ENCODE measurements at regions not wholly inside any gene's neighbourhood (a gene's known extent, or its start where the extent isn't known, plus 50 kb on each side); places are given as distances from the start of the nearest gene placed in this dataset.

DNA sequence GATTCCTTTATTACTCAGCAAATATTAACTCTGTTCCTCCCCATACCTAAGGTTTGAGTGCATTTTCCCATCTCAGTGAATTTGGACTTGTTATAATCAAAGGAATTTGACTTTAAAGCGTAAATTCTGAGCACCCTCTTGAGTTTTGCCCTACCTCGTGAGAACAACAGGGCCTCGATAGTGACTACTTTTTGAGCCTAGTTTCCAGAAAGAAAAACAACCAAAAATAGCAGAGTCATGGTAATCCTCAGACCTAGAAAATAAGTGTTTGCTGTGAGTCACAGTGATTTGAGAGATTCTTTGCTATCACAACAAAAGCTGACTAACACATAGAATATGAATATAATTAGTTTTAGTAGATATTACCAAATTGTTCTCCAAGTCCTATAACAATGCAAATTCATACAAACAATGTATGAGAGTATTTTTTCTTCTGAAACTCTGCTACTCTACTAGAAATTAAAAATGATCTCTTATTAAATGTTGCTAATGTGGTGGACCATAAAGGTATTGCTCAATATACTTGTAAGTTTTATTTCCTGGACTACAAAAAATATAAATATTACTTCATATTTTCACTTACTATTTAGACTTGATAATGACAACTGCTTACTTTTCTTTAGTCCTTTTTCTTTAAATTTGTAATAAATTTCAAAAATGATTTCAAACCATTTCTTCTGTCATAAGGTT lies 759.7 kb downstream of the BRINP1 start:
- DNase-seq = no peak

DNA sequence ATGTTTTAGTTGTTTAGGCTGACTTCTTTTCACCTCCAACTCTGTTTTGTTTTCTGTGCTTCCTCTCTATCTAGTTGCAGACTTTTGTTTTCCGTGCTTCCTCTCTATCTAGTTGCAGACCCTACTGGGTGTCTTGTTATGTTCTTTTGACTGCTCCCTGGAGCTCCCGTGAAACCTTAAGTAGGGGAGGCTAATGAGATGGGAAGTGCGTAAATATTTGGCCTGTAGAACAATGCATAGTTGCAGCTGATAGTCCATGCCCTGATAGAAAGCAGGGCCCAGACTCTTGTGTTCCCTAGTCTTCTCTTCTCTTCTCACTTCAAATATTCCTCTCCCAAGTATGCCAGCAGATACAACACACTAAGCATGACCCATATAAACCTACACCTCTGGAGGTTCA lies 757.0 kb downstream of the BRINP1 start:
- DNase-seq = no peak

DNA sequence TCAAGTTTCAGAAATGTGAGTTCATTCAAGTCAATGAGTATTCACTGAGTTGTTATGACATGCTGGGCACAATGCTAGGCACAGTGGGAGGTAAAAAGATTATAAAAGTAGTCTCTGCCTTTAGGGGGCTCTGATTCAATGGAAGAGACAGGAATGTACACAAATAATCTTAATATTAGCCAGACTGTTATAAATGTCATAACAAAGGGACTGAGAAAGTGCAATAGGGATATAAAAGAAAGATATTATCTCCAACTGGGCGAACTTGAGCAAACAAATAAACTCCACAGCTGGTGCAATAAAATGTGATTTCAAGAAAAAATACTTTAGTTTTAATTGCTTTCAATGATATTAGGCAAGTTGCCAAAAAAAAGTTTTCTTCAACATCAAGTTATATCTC lies 755.2 kb downstream of the BRINP1 start:
- no peak for DNase-seq

- DNase-seq = no peak
Observed at GRCh38 chr9:118618084-118618483, 751.2 kb downstream of the BRINP1 start.

DNA sequence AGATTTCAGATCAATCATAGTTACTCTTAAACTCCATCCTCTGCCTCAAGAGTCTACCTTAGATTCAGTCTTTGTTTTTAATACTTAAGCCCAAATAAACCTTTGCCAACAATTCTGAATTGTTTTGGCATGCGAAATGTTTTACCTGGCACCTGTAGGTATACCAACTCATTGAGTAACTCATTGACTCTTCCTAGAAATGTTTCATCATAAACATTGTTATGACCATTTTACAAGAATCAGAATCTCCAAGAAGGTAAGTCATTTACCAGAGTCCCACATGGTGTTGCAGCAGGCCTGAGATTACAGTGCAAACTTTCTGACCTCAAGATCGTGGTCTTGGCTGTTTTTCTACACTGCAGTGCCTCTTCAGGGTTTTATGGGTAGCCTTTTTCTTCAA lies 750.4 kb downstream of the BRINP1 start:
- DNase-seq = no peak

DNA sequence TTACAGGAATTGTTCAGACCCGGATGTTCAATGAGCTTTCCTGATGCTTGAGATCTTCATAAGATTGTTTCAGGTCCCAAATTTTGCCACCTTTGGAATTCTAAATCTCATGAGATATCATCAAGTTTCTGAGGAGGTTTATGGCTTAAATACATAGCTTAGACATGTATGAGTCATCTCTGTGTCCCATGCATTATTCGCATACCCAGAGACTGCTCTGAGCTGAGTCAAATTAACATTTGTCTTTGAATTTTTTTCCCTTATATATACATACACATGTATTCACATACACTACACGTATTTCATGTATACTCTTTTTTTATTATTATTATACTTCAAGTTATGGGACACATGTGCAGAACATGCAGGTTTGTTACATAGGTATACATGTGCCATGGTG lies 744.6 kb downstream of the BRINP1 start:
- no peak for DNase-seq

- DNase-seq = no peak
Observed at GRCh38 chr9:118630079-118630478, 739.2 kb downstream of the BRINP1 start.

GRCh38 chr9:118630931-118631595 lies 738.2 kb downstream of the BRINP1 start:
- DNase-seq = no peak

GRCh38 chr9:118631956-118632355 lies 737.3 kb downstream of the BRINP1 start:
- DNase-seq = no peak

GRCh38 chr9:118635416-118635815 lies 733.8 kb downstream of the BRINP1 start:
- DNase-seq = no peak

GRCh38 chr9:118637681-118638080 lies 731.6 kb downstream of the BRINP1 start:
- DNase-seq = no peak

DNA sequence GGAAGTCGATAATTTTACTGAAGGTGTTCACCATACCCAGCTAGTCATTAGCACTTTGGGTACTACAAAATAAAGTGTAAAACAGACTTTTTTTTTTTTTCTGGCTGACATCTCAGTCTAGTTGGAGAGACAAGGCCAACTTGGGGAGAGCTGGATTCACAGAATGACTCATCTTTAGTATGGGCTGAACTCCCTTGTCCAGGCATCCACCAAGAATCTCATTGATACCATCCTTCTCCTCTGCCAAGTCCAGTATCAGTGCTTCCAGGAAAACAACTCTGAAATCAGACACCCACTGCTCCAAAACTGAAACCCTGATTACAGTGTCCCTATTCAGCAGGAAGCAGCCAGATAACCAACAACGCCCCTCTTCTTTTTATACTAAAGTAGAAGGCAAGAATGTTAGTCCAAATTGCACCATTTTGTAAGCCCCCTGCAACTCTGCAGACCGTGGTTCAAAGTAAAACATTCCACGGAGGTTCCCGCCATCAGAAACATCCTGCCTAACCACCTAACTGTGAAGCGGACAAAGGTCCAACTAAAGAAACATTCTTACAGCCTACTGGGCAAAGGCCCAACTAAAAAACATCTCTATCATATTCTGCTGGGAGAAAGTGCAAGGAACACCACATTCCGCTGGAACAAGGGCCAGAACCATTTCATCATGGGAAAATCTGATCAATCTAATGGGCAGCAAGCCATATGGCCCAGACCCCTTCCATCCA lies 728.2 kb downstream of the BRINP1 start:
- no peak for DNase-seq

DNA sequence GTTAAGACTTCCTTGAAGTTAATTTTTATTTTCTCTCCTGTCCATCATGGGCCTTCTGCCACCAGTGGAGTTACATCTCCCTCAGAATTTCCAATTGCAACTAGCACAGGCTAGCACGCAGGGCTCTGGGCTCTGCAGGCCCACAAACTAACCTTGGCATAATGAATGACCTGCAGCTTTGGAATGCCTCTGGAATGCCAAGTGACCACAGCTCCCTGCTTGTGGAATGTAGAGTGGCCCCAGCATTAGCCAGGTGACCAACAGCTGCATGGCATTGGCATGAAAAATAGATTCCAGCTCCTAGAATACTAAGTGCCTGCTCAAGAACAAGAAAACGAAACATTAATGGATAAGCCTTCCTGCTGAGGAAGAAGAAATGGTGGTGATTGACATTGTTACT lies 726.1 kb downstream of the BRINP1 start:
- no peak for DNase-seq

GRCh38 chr9:118644066-118644465 lies 725.2 kb downstream of the BRINP1 start:
- no peak for DNase-seq

DNA sequence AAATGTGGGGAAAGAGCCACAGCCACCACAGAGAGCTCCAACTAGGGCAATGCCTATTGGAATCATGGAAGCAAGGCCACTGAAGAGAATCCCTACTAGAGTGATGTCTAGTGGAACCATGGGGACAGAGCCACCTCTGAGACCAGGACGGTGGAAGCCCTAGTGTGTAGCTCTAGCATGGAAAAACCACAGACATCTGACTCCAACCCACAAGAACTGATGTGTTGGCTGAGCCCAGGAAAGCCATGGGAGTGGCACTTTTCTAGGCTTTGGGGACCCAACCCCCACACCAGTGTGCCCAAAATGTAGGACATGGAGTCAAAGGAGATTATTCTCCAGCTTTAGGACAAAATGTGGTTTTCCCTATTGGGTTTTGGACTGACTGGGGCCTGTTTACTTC lies 721.9 kb downstream of the BRINP1 start:
- no peak for DNase-seq

DNA sequence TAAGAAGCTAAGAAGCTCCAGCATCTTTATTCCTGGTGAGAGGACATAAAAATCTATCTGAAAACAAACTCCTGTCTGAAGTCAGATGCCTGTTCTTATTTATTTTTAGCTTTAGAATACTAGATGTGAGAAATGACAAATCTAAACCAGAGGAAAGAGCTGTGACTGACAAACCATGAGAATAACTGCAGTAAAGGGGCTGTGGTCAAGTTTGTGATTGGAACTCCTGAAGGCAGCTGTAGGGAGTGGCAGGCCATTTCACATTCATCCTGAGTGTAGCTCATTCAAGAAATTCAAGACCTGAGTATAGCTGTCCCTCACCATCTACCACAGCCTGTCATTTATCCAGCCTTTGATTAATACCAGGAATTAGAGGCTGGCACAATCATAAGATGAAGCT lies 718.8 kb downstream of the BRINP1 start:
- DNase-seq = no peak

GRCh38 chr9:118651511-118651910 lies 717.7 kb downstream of the BRINP1 start:
- DNase-seq = no peak

GRCh38 chr9:118652258-118652657 lies 717.0 kb downstream of the BRINP1 start:
- DNase-seq = no peak

- DNase-seq = no peak
Observed at GRCh38 chr9:118652912-118653311, 716.3 kb downstream of the BRINP1 start.

GRCh38 chr9:118659011-118659410 lies 710.2 kb downstream of the BRINP1 start:
- DNase-seq = no peak

DNA sequence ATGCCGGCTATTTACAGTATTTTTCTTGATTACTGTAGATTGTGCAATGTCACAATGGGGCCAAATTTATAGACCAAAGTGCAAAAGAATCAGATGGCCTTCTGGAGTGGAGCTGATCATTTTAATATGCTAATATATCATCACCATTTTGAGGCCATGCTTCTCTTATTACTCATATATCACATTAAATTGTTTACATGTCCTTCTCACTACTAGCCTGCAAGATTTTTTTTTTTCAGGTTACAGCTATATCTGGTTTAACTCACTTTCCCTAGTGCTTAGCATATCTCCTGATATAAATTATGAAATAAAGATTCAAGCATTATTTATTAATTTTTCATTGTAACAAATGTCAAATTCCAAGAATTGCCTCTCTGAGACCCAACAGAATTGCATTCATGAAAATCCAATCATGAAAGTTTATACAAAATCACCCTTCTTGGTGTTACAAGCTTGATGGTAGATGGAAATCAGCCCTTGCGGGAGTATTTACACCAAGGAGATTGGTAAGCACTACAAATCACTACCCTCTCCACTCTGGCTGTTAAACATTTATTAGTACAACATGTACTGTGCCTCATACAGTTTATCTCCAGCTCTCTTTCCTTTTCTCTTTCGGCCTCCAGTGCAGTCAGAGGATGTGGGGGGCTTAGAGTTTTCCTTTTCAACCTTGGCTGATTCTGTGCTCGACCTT lies 703.9 kb downstream of the BRINP1 start:
- DNase-seq = no peak

DNA sequence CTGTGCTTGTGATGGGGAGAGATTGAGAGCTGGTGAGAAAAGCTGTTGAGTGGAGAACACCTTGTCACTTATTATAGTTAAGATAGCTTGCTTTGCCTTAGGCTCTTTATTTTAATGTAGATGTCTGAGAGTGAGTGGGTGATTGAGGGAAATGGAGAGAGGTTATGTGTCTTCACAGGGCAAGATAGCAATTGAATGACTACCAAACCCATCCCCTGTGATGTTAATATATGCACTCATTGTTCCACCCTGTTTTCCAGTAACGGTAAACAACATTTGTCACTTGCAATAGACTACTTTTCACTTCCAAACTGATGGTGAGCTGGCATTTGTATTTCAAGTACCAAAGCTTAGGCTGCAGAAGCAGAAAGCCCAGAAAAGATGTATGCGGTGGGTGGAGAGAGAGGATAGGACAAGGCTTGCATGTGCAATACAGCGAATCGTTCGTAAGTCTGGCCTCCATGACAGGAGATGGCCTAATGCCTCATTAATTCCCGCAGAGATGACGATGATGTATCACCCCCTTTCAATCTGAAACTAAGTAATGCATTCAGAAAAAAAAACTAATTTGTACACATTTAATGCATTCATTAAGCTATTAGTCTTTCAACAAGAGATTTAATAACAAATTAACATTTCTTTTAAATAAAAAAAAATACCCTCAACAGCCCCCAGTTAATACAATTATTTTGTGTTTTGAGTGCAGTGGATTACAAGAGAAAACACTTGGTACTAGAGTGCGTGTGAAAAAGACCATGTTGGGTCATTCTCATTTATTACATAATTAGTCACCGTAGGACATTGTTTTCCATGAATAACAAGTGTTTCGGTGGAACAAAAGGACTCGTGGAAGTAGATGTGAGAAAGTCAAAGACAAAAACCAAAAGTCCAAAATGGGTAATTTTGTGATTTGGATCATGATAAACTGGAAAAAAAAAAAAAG lies 699.0 kb downstream of the BRINP1 start:
- no peak for DNase-seq

Data from AML-193 (cell line).